ENCODE measurements at regions not wholly inside any gene's neighbourhood (a gene's known extent, or its start where the extent isn't known, plus 50 kb on each side); places are given as distances from the start of the nearest gene placed in this dataset.

DNA sequence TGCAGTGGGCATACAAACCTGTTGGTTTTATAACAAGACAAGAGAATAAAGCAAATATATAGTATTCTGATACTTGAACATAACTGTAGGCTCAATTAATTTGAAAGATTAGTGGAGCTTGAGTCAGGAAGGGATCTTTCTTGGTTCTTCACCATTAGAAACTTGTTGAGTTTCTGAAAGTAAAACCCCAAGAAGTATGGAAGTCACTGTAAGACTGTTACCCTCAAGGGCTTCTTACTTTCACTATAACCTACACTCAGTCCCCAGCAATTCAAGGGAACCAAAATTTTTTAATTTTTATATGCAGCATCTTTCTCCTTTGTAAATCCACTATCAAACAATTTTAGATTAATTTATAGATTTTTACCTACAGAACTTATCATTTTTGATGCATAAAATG is 2019.2 kb upstream of the ADGRL3 start:
- DNase-seq = no peak
- Histone ChIP-seq H3K23me2 (ENCODE audit: insufficient read length, low read depth, low read length, poor library complexity, severe bottlenecking) (no peaks in the 10 kb centered on the region), H2AK5ac (ENCODE audit: insufficient read length, low read length) (no peak overlapping the region), H4K20me1 (ENCODE audit: control insufficient read depth, insufficient read depth, insufficient read length) (no peaks in the 10 kb centered on the region), H3K4me1 (ENCODE audit: insufficient read depth, low read length) (no peaks in the 10 kb centered on the region), H2BK120ac (ENCODE audit: low read depth, low read length, poor library complexity, severe bottlenecking) (no peak overlapping the region), H4K5ac (ENCODE audit: insufficient read length, low read depth, low read length) (no peak overlapping the region), H2BK15ac (ENCODE audit: low read depth, low read length) (no peak overlapping the region), H4K91ac (ENCODE audit: insufficient read length, low read depth, low read length) (no peak overlapping the region), H3K18ac (ENCODE audit: insufficient read length, low read depth, low read length) (no peak overlapping the region), H3T11ph (ENCODE audit: low read length) (no peak overlapping the region), H3K56ac (ENCODE audit: insufficient read length, low read depth, low read length) (no peak overlapping the region), H3K79me1 (ENCODE audit: insufficient read depth, low read depth, low read length, poor library complexity, severe bottlenecking) (no peaks in the 10 kb centered on the region), H2BK5ac (ENCODE audit: insufficient read length, low read length) (no peak overlapping the region), H3K9ac (ENCODE audit: extremely low read depth, insufficient read length, low read length) (no peak overlapping the region), H3K27ac (ENCODE audit: insufficient read length, low read depth, low read length) (no peak overlapping the region), H3K23ac (ENCODE audit: insufficient read length, low read depth, low read length) (no peak overlapping the region), H4K8ac (replicated peaks; ENCODE audit: insufficient read length, low read depth, low read length) (no peak overlapping the region), H3K79me2 (ENCODE audit: insufficient read depth, low read length) (no peaks in the 10 kb centered on the region), H3K14ac (ENCODE audit: insufficient read depth, low read length) (no peak overlapping the region), H3K4me2 (ENCODE audit: insufficient read depth, insufficient read length, low read length) (no peak overlapping the region), H3K27me3 (ENCODE audit: insufficient read depth, low read length) (no peaks in the 10 kb centered on the region), H2BK12ac (ENCODE audit: insufficient read length, low read depth, low read length) (no peak overlapping the region), H2AFZ (ENCODE audit: low read length) (no peak overlapping the region), H2BK20ac (ENCODE audit: low read depth, low read length, poor library complexity, severe bottlenecking) (no peak overlapping the region), H3K4ac (ENCODE audit: low read depth, low read length) (no peak overlapping the region), H3K9me3 (ENCODE audit: control insufficient read depth, low read depth, low read length) (no peaks in the 10 kb centered on the region)
- no peak overlapping the region for H3K27ac Mint-ChIP-seq
- no peaks in the 10 kb centered on the region; a peak in 1 of 7 replicates for H3K36me3 Mint-ChIP-seq (ENCODE audit: insufficient read depth in 1 of 3, low read depth in 3 of 3)
- H3K9me3 Mint-ChIP-seq = no peaks in the 10 kb centered on the region; a peak in 2 of 5 replicates
- H3K27me3 Mint-ChIP-seq (ENCODE audit: low read depth) = no peaks in the 10 kb centered on the region
- no peak overlapping the region for H3K4me3 Mint-ChIP-seq
- TF ChIP-seq, protein P1, sequence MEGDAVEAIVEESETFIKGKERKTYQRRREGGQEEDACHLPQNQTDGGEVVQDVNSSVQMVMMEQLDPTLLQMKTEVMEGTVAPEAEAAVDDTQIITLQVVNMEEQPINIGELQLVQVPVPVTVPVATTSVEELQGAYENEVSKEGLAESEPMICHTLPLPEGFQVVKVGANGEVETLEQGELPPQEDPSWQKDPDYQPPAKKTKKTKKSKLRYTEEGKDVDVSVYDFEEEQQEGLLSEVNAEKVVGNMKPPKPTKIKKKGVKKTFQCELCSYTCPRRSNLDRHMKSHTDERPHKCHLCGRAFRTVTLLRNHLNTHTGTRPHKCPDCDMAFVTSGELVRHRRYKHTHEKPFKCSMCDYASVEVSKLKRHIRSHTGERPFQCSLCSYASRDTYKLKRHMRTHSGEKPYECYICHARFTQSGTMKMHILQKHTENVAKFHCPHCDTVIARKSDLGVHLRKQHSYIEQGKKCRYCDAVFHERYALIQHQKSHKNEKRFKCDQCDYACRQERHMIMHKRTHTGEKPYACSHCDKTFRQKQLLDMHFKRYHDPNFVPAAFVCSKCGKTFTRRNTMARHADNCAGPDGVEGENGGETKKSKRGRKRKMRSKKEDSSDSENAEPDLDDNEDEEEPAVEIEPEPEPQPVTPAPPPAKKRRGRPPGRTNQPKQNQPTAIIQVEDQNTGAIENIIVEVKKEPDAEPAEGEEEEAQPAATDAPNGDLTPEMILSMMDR (conservative IDR thresholded peaks at IDR 0.05) = no peak
- H3K4me1 Mint-ChIP-seq = no peaks in the 10 kb centered on the region

All from H9 (cell line).